ENCODE measurements at regions not wholly inside any gene's neighbourhood (a gene's known extent, or its start where the extent isn't known, plus 50 kb on each side); places are given as distances from the start of the nearest gene placed in this dataset.
"Not testable (repeated sequence)": the region's sequence is repeated elsewhere in the genome, so short reads cannot be mapped to it uniquely, and the experiment has no call there.

DNA sequence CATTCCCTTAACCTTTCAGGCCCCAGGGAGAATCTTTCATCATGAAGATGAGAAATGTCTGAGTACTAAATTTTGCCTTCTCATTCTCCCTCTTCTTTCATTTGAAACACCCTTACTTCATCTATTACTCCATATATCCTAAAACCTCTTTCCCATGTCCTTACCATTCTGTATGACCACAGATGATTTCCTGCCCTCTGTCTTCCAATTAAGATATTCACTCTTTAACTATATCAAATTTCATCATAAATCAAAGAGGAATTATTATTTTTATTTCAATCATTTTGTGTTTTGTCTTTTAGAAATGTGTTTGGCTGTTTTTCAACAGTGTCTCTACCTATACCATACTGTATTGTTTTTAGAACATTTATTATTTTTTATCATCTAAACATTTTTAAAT is 964.9 kb upstream of the KLHL29 start:
- FAIRE-seq, result no peak

DNA sequence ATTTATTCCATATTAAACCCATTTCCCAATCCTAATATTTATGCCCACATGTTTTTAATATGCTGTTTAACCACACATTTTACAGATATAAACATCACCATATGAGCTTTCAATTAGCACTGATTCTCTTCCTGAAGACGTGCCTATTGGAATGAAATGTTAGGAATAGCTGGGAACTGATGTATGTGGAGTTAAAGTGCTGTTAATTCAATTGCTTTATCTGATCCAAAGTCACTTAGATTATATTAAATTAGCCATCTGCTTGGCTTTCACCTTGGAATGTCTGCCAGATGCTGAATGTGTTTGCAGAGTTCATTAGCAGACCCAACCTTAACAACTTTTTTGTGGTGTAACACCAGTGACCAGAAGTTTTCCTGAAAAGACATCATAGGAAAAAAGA is 942.9 kb upstream of the KLHL29 start:
- no peak for FAIRE-seq

DNA sequence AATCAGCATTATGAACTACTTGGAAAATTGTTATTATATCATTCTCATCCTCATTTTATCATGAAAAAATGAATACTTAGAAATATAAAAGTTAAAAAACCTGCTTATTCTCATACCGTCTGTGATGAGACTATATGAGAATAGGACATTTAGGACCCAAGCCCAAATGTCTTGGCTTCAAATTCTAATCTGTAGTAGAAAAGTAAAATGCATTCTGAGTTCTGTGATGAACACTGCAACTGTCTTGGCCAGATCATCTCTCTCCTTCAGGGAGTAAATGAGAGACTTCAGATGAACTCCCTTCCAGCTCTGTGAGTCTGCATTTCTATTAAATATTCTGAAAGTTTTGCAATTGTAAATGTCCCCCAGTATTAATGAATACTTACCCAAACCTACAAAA is 940.7 kb upstream of the KLHL29 start:
- FAIRE-seq, result no peak

DNA sequence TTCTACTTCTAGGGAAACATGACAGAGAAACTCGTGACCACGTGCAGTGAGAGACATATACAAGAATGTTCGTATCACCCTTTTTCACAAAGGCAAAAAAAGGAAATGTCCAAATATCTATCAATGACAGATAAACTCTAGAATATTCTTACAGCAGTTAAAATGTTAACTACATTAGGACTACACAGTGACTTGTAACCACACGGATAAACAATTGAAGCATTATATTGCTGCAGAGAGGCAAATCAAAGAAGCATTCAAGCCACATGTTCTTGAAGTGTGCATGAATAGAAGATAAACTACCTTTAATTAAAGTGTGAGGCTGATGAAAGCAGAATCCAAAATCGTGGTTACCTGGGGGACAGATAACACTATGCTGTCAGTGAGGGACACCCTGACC is 935.3 kb upstream of the KLHL29 start:
- no peak for FAIRE-seq

DNA sequence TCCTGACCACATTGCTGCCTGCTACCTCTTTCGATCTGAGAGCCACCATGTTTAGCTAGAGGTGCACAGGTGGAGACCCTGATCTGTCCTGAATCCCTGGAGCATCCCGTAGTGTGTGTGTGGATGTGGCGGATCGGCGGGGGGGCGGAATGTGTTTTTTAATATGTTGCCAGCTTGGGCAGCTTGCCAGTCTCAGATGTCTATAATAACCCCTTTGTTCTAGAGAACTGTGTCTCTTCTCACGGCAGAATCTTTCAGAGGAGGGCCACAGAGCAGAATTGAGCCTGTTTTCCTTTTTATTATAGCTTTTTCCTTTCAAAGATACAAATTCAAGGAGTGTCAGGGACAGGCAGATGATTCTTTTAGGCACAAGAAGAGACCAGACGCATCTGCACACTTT is 934.1 kb upstream of the KLHL29 start:
- FAIRE-seq, result no peak

DNA sequence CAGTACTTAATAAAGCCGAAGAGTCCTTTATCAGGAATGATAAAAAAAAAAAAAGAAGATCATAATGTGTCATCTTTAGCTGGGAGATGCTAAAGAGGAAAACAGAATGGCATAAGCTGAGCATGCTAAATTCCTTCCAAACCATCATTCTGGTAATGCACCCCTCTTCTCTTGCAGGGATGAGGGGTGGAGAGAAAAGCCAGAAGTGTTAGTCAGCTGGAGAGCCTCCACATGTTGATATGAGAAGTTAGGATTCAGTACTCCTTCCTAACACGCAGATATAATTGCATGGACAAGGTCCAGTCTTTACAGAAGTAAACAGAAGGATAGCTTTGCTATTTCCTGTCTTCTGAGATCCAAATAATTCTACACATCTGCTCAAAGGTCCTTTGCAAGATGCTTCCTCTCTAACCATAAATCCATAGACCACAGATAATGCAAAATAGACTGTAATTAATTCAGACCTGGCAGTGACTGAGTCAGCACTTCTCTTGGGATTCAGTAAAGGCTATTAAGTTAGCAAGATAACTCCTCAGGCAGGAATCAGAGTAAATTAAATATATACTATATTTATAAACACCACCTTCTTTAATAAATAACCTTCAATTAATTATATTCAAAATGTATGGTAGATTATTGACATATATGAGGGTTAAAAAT is 930.0 kb upstream of the KLHL29 start:
- no peak for FAIRE-seq

DNA sequence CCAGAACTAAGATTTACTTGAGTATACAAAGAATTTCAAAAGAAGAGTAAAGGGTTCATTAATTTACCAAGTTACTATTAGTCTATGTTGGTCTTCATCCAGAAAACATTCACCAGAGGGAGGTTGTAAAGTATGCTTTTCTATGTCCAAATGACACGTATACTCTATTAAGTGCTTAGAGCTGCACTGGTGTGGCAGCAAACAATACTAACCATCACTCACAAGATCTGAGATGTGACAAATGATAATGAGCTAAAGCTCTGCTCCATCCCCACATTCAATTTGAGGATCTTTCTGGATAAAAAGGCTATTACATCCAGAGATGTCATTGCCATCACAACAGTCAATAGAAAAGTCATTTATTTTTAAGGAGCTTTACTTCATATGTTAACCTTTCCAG is 926.5 kb upstream of the KLHL29 start:
- no peak for FAIRE-seq

DNA sequence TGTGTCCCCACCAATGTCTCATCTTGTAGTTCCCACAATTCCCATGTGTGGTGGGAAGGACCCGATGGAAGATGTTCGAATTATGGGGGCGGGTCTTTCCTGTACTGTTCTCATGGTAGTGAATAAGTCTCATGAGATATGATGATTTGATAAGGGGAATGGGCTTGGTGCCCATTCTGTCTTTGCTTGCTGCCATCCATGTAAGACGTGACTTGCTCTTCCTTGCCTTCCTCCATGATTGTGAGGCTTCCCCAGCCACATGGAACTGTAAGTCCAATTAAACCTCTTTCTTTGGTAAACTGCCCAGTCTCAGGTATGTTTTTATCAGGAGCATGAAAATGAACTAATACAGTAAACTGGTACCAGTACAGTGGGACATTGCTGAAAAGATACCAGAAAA is 909.9 kb upstream of the KLHL29 start:
- not testable (repeated sequence) for FAIRE-seq

DNA sequence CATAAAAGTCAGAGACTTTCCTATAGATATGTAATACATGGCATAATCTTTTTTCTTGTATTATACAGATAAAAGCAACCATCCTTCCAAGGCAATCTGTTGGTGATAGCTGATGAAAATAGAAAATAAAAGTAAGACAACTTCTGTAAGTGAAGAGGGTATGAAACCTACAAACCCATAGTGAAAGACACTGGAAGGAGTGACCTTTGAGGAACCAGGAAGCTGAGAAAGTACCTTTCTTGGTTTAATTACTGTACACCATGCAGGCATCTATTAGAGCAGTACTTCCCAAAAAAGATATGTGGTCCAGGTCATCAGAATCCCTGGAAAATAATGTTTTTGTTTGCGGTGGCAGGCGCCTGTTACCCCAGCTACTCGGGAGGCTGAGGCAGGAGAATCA is 906.6 kb upstream of the KLHL29 start:
- no peak for FAIRE-seq

DNA sequence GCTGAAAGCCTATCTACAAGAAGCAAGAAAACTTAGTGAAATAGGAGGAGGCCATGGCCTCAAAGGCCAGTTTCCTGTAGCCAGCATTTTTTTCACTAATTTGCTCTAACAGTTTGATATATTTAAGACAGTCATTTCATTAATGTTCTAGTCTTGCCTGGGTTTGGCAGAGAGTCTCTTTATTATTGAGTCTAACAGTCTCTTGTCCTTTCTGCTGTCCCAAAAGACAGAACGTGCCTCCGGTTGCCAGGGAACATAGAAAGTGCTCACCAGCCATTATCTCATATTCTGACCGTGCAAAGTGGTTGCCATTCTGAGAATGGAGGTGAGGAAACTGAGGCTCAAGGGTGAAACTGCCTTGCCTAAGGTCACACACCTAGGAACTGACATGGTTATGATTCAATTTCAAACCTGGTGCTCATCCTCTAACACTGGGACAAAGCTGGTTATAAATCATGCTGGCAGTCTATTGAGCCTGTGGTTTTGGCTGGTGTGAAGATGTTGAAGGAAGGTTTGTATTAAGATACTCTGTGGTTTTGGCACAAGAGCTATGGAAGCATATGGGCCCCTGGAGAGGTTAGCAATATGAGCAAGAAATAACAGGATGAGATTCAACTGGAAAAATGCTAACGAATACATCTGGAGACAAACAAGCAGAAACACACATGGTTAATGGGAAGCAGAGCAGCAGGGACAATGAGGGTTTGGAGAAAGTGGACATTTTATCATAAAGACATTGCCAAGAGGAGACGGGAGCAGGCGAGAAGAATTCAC is 903.3 kb upstream of the KLHL29 start:
- FAIRE-seq, result no peak

DNA sequence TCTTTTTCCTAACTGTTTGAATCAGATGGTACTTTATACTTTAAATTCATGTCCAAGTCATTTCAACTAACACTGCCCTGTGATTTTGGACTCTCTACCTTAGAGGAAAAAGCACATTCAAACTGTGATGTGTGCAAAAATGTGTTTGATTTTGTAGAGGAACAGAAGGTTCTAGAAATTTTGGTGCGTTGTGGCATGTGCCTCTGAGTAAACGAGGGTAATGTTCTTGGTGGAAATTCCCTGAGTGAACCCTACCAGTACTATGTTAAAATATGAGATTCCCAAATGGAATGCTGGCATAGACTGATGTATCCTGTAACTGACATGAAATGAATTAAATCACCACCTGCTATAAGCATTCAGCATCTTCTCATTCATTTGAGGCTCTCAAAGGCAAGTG is 901.9 kb upstream of the KLHL29 start:
- no peak for FAIRE-seq

DNA sequence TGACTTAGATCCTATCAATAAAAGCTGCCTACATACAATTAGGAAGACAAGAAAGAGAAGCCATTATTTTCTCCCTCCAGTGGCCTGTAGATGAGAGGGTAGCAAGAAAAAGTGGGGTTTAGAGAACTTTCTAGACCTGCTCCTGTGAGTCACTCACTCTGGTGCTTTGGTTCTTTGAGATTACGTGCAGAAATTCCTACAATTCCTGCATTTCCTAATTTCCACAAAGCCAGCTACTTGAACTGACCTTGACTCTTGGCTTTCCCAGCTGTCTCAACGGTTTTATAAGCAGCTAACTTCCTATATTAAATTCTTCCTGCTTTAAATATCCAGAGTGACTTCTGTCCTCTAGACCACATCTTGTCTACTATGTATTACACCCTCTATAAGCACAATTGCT is 899.5 kb upstream of the KLHL29 start:
- FAIRE-seq, result no peak

DNA sequence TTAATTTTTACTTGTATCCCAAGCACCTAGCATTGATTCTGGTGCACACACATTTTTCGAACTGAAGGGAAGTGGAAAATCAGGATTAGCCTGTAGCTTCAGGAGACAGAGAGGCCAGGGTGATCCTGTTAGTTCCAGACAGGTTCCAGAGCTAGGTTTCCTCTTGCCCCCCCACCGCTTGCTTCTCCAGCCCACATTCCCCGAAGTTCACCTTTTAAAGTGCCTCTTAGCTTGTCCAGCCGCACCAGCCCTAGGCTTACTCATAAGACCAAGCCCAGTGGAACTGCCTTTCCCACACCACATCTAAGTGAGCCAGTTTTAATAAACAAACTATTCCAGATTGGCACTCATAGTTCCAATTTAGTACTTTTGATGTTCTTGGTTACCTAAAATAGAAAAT is 898.6 kb upstream of the KLHL29 start:
- no peak for FAIRE-seq

DNA sequence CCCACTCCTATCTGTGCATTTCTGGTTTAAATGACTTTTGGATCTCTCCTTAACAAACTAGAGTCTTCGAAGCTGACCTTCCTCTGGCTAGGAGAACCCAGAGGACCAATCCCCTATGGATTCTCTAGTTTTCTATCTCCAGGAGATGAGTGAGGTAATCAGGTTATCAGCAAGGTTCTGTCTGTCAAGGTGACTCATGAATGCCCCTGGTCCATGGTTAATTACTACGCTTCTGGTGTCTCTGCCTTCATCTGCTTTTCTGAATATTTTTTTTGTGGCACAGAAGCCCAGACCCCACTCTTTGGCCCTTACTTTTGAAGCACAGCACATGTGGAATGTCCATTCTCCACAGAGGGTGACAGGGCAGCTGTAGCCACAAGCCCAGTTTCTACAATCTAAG is 897.9 kb upstream of the KLHL29 start:
- no peak for FAIRE-seq

DNA sequence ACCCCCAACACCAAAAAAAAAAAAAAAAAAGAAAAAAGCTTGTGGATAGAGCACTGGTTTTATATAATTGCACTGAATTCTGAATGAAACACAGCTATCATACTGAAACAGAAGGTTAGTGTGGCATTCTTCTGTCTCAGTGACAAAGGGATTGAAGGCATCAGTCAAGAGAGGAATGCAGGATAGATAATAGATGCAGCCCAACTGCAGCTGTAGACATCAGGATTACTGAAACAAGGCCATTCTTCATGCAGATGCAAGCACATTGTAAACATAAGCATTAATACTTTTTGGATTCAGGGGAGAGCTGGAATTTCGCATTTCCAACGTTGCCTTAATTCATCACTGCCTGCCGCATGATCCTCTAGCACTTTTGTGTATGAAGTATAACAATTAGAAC is 897.4 kb upstream of the KLHL29 start:
- no peak for FAIRE-seq

DNA sequence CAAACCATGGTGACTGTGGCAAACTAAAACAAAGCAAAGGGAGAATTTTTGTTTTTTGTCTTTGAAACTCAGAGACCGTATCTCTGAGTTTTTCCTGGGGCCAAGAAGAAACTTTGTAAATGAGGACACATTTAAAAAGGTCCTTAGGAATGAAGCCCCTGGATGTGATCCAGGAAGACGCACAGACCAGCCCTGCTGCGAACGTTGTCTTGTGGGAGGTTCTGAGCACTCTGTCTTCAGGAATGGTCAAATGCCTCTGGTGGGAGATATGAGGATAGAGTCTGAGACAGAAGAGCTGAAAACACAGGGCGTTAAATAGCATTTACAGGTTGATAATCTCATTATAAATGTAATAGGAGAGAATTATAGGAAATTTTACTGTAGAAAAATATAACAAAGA is 893.5 kb upstream of the KLHL29 start:
- FAIRE-seq, result no peak

DNA sequence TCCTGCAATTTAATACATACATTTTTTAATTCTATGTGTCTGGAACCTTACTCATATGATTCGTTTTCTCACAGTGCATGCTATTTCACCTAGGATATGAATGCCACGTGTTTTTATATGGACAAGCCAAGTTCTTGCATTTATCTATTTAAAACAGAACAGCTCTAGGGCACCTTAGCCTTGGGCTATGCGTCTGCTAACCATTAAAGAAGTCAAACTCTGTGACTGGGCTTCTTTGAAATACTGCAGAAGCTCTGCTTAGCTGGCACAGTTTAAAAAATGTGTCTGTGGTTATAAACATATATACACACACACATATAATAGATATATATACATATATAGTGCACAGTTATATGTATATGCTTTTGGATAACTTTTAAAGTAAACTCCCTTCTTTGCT is 890.8 kb upstream of the KLHL29 start:
- FAIRE-seq, result no peak

DNA sequence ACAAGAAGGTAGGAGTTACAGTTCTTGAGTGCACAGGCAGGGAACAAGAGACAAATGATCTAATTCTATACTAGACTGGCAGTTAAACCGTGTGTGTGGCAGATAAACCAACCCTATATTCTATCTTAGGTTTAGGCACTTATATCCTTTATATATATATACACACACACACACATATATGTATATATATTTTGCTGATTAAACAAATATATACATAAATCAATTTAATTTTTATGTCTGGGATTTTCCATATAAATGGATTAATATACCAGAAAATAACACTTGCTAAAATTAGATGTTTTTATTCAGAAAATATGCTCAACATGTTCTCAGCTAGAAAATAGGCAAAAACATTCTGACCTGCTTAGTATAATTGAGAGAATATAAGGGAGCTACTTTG is 887.9 kb upstream of the KLHL29 start:
- FAIRE-seq, result no peak

DNA sequence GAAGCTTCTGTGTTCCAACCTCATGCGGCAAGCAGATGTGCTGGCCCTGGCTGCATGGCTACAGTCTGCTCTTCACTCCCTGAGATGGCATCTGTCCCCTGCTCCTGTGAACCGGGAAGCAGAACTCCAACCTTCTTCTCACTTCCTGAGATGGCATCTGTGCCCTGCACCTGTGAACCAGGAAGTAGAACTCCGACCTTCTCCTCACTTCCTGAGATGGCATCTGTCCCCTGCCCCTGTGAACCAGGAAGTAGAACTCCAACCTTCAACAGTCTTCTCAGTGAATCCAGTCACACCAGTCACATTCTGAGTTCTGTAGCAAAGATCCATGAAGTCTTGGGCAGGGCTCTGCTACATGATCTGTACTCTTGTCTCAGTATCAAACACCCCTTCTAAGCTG is 887.2 kb upstream of the KLHL29 start:
- FAIRE-seq, result no peak

DNA sequence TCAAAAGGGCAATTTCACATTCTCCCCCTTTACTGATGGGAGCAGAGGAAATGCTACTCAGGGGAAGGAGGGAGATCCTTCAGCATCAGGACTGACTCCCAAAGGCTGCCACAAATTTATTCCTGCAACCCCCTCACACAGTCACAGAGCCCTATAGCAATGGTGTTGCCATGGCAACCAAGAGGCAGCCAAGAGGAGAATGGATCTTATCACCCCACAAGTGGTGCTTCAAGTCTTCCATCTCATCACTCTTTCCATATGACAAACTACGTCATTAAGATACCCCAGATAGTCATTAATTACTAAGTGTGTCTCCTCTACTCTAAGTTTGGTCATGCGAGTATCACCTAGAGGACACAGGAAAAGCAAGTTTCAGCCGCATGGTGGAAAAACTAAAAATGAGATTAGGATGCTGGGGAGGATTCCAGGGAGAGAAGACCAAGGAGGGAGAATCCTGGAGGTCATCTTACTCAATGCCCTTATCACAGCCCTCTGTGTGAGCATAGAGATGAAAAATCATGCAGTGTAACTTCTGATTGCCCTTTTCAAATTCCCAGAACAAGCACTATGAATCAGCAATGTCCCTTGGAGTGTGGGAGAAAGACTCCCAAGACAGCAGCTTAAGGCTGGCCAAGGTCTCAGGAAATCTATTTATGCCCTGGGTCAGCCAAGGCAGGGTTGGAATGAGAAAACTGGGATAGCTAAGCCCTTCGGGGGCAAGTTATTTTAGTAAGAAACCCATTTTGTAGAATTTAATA is 885.7 kb upstream of the KLHL29 start:
- FAIRE-seq, result no peak

DNA sequence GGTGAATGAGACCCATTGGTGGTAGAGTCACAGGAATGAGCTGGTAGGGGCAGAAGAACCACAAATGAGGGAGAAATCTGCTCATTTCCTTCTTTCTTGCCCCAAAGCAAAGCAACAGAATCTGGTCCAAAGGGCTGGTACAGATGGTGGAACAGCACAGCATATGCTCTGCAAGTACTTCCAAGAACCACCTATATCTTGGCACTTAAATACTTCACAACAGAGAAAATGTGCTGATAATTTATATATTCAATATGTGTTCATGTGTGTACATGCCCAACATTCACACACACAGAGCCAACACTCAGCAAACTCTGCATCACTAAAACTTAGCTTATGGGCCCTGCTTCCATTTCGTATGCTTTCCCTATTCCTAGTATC is 884.4 kb upstream of the KLHL29 start:
- no peak for FAIRE-seq

DNA sequence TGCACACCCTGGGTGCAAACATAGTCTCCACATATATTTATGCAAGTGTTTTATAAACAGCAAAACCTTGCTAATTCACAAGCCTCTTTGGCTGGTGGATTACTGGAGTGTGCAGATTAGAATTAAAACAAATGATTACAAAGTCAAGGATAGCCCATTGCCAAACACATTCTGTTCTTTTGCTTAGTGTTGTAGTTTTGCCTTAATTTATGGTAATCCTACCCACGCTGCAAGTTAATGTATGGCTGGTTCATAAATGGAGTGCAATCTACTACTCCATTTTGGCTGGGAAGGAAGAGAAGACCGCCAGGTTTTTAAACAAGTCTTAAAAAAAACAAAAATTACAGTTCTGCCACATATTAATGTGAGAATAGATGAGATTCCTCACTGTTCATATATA is 883.1 kb upstream of the KLHL29 start:
- FAIRE-seq, result no peak

DNA sequence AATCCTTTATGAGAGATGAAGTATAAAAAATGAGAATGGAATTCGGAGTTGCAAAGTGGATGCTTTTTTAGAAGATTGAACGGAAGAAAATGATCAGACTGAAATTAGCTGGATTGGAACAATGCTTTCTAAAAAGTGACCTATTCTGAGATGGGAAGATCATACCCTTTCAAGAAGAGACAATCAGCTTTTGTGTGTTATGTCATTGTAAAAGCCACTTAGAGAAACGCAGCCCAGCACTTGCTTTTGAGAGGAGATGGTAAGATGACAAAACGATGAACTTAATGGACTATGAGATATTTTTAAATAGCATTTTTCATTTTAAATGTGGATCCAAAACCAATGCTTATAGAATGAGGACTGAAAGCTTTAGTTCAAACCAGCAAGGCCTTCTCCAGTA is 871.4 kb upstream of the KLHL29 start:
- no peak for FAIRE-seq

DNA sequence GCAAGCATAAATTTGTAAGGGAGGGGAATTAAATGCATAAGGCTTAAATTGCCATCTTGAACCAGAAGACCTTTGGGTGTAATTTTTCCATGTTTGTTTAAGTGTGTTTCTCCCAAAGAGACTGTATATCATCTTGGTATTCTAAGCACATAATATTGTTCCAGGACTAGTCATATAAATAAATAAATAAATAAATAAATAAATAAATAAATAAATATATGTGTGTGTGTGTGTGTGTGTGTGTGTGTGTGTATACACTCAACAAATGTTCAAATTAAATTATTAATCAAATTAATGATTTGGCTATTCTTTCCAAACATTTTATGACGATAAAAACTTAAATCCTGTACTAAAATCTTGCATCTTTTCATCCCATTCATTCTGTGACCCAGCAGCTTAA is 867.8 kb upstream of the KLHL29 start:
- FAIRE-seq, result no peak
